ENCODE measurements at regions not wholly inside any gene's neighbourhood (a gene's known extent, or its start where the extent isn't known, plus 50 kb on each side); places are given as distances from the start of the nearest gene placed in this dataset.
"Not testable (repeated sequence)": the region's sequence is repeated elsewhere in the genome, so short reads cannot be mapped to it uniquely, and the experiment has no call there.

GRCh38 chr10:65614956-65615565 lies 1310.8 kb upstream of the LRRTM3 start:
- DNase-seq (ENCODE audit: insufficient read length) (no peak), FAIRE-seq (no peak)
- no peak for TF ChIP-seq TAF1 (IDR thresholded peaks at IDR 0.05; ENCODE audit: borderline replicate concordance, low read depth, low read length)
- TF ChIP-seq POLR2A (IDR thresholded peaks at IDR 0.05; ENCODE audit: low read depth, low read length), result no peak
- TF ChIP-seq POLR2AphosphoS5 (IDR thresholded peaks at IDR 0.05; ENCODE audit: low read depth, low read length), result no peak

- DNase-seq (ENCODE audit: insufficient read length), result no peak
- no peak for FAIRE-seq
- TF ChIP-seq TAF1 (IDR thresholded peaks at IDR 0.05; ENCODE audit: borderline replicate concordance, low read depth, low read length) (no peak), POLR2A (IDR thresholded peaks at IDR 0.05; ENCODE audit: low read depth, low read length) (no peak), POLR2AphosphoS5 (IDR thresholded peaks at IDR 0.05; ENCODE audit: low read depth, low read length) (no peak)
Observed at GRCh38 chr10:65618126-65618525, 1307.7 kb upstream of the LRRTM3 start.

- DNase-seq (ENCODE audit: insufficient read length) (no peak), FAIRE-seq (no peak)
- TF ChIP-seq POLR2A (IDR thresholded peaks at IDR 0.05; ENCODE audit: low read depth, low read length) (no peak), TAF1 (IDR thresholded peaks at IDR 0.05; ENCODE audit: borderline replicate concordance, low read depth, low read length) (no peak), POLR2AphosphoS5 (IDR thresholded peaks at IDR 0.05; ENCODE audit: low read depth, low read length) (no peak)
Observed at GRCh38 chr10:65620404-65621048, 1305.3 kb upstream of the LRRTM3 start.

- FAIRE-seq (no peak), DNase-seq (ENCODE audit: insufficient read length) (no peak)
- TF ChIP-seq POLR2AphosphoS5 (IDR thresholded peaks at IDR 0.05; ENCODE audit: low read depth, low read length) (no peak), TAF1 (IDR thresholded peaks at IDR 0.05; ENCODE audit: borderline replicate concordance, low read depth, low read length) (no peak), POLR2A (IDR thresholded peaks at IDR 0.05; ENCODE audit: low read depth, low read length) (no peak)
Observed at GRCh38 chr10:65622608-65623007, 1303.2 kb upstream of the LRRTM3 start.

GRCh38 chr10:65628493-65629139 lies 1297.2 kb upstream of the LRRTM3 start:
- no peak for TF ChIP-seq POLR2AphosphoS5 (IDR thresholded peaks at IDR 0.05; ENCODE audit: low read depth, low read length)
- no peak for TF ChIP-seq POLR2A (IDR thresholded peaks at IDR 0.05; ENCODE audit: low read depth, low read length)
- no peak for TF ChIP-seq TAF1 (IDR thresholded peaks at IDR 0.05; ENCODE audit: borderline replicate concordance, low read depth, low read length)
- DNase-seq (ENCODE audit: insufficient read length), result no peak
- FAIRE-seq, result no peak

GRCh38 chr10:65660006-65660405 lies 1265.8 kb upstream of the LRRTM3 start:
- no peak for TF ChIP-seq POLR2A (IDR thresholded peaks at IDR 0.05; ENCODE audit: low read depth, low read length)
- no peak for TF ChIP-seq POLR2AphosphoS5 (IDR thresholded peaks at IDR 0.05; ENCODE audit: low read depth, low read length)
- TF ChIP-seq TAF1 (IDR thresholded peaks at IDR 0.05; ENCODE audit: borderline replicate concordance, low read depth, low read length), result no peak
- DNase-seq (ENCODE audit: insufficient read length), result no peak
- FAIRE-seq, result no peak

GRCh38 chr10:65670087-65670486 lies 1255.7 kb upstream of the LRRTM3 start:
- TF ChIP-seq TAF1 (IDR thresholded peaks at IDR 0.05; ENCODE audit: borderline replicate concordance, low read depth, low read length) (no peak), POLR2A (IDR thresholded peaks at IDR 0.05; ENCODE audit: low read depth, low read length) (no peak)
- DNase-seq (ENCODE audit: insufficient read length) (no peak), FAIRE-seq (no peak)

- not testable (repeated sequence) for FAIRE-seq
Observed at GRCh38 chr10:65670596-65670995, 1255.2 kb upstream of the LRRTM3 start.

GRCh38 chr10:65675236-65675635 lies 1250.6 kb upstream of the LRRTM3 start:
- DNase-seq (ENCODE audit: insufficient read length) (no peak), FAIRE-seq (no peak)
- TF ChIP-seq POLR2AphosphoS5 (IDR thresholded peaks at IDR 0.05; ENCODE audit: low read depth, low read length) (no peak), TAF1 (IDR thresholded peaks at IDR 0.05; ENCODE audit: borderline replicate concordance, low read depth, low read length) (no peak)

More at GRCh38 chr10:65670596-65670995, 1255.2 kb upstream of the LRRTM3 start:
- DNase-seq (ENCODE audit: insufficient read length), result not testable (repeated sequence)

GRCh38 chr10:65684896-65685295 lies 1240.9 kb upstream of the LRRTM3 start:
- no peak for TF ChIP-seq POLR2AphosphoS5 (IDR thresholded peaks at IDR 0.05; ENCODE audit: low read depth, low read length)
- no peak for TF ChIP-seq TAF1 (IDR thresholded peaks at IDR 0.05; ENCODE audit: borderline replicate concordance, low read depth, low read length)
- TF ChIP-seq POLR2A (IDR thresholded peaks at IDR 0.05; ENCODE audit: low read depth, low read length), result no peak
- DNase-seq (ENCODE audit: insufficient read length) (no peak), FAIRE-seq (no peak)

- no peak for TF ChIP-seq POLR2AphosphoS5 (IDR thresholded peaks at IDR 0.05; ENCODE audit: low read depth, low read length)
- no peak for TF ChIP-seq TAF1 (IDR thresholded peaks at IDR 0.05; ENCODE audit: borderline replicate concordance, low read depth, low read length)
- TF ChIP-seq POLR2A (IDR thresholded peaks at IDR 0.05; ENCODE audit: low read depth, low read length), result no peak
- DNase-seq (ENCODE audit: insufficient read length) (no peak), FAIRE-seq (no peak)
Observed at GRCh38 chr10:65701168-65701776, 1224.6 kb upstream of the LRRTM3 start.

- FAIRE-seq (no peak), DNase-seq (ENCODE audit: insufficient read length) (no peak)
- no peak for TF ChIP-seq TAF1 (IDR thresholded peaks at IDR 0.05; ENCODE audit: borderline replicate concordance, low read depth, low read length)
- TF ChIP-seq POLR2A (IDR thresholded peaks at IDR 0.05; ENCODE audit: low read depth, low read length), result no peak
- no peak for TF ChIP-seq POLR2AphosphoS5 (IDR thresholded peaks at IDR 0.05; ENCODE audit: low read depth, low read length)
Observed at GRCh38 chr10:65708057-65708456, 1217.8 kb upstream of the LRRTM3 start.

Data from GM12892 (cell line).